H1 (cell line): ENCODE measurements at regions not wholly inside any gene's neighbourhood (a gene's known extent, or its start where the extent isn't known, plus 50 kb on each side); places are given as distances from the start of the nearest gene placed in this dataset.

Source experiments
- BACH1 ChIP-seq: IDR thresholded peaks from 2 replicates; pipeline ENCODE4 v1.6.1; 2012; ENCODE audit warnings: low read length, improper control_type of control experiment
- CHD1 ChIP-seq: IDR thresholded peaks from 2 replicates; pipeline ENCODE4 v1.6.1; 2012; ENCODE audit warnings: low read depth, low read length, improper control_type of control experiment
- CHD2 ChIP-seq: IDR thresholded peaks from 2 replicates; pipeline ENCODE4 v1.6.1; 2012; ENCODE audit warnings: low read length, improper control_type of control experiment
- EP300 ChIP-seq, 2 experiments: IDR thresholded peaks; 1 replicate in 1 of 2; 2 replicates in 1 of 2; pipeline ENCODE4 v1.6.1; 2011 to 2012; ENCODE audit warnings: low read depth in 2 of 2, low read length in 2 of 2, mild to moderate bottlenecking in 2 of 2, borderline replicate concordance in 1 of 2, inconsistent platforms in 1 of 2, moderate library complexity in 1 of 2
- KDM5A ChIP-seq: fragments of 200-600 bp; IDR thresholded peaks from 2 replicates; pipeline ENCODE4 v1.7.1; 2012; ENCODE audit warnings: mild to moderate bottlenecking, low read length, inconsistent platforms, mixed read lengths
- NRF1 ChIP-seq: IDR thresholded peaks from 2 replicates; pipeline ENCODE4 v1.6.1; 2011; ENCODE audit warnings: mild to moderate bottlenecking, low read depth, low read length, improper control_type of control experiment
- RAD21 ChIP-seq, 2 experiments: IDR thresholded peaks in 1 of 2; conservative IDR thresholded peaks in 1 of 2; 2 replicates each; pipeline ENCODE4 v1.6.1; 2011; ENCODE audit warnings: low read depth in 2 of 2, low read length in 2 of 2, improper control_type of control experiment in 1 of 2, inconsistent platforms in 1 of 2, mild to moderate bottlenecking in 1 of 2, moderate library complexity in 1 of 2
- SIRT6 ChIP-seq: IDR thresholded peaks from one replicate; pipeline ENCODE4 v1.7.1; 2012; ENCODE audit warnings: low read length, inconsistent platforms
- SP4 ChIP-seq: IDR thresholded peaks from 2 replicates; pipeline ENCODE4 v1.6.1; 2012; ENCODE audit warnings: low read length, inconsistent platforms

DNA sequence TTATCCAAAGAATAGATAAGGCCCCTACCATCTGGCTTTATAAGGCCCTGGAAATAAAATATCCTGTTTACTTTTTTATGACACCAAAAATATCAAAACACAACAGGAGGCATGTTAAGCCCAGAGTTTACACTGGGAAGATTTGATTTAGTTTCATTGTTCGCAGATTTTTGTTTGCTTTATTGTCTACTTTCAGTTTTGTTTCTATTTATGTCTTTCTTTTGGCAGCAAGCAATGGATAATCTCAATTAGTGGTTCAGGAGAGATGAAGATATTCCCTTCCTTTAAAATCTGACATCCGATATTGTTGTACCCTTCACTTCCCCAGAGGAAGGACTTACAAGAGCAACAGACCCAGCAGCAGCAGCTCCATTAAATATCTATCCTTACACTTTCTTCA is 249.4 kb upstream of the ARPP21 start (continued):
- TF ChIP-seq CHD2 = no peak
- TF ChIP-seq BACH1 = no peak
- no peak for TF ChIP-seq SP4
- TF ChIP-seq NRF1 = no peak
- no peak for TF ChIP-seq EP300 (IDR thresholded peaks at IDR 0.05; ENCODE audit: borderline replicate concordance in 1 of 2, low read depth in 2 of 2, low read length in 2 of 2)
- no peak for TF ChIP-seq CHD1
- TF ChIP-seq SIRT6 = no peak
- no peak for TF ChIP-seq KDM5A
- TF ChIP-seq RAD21 (IDR thresholded peaks at IDR 0.05 in 1 of 2, conservative IDR thresholded peaks at IDR 0.05 in 1 of 2; ENCODE audit: low read depth in 2 of 2, low read length in 2 of 2) = no peak
- TF ChIP-seq, all 59 proteins: peak for 0
